Body of pancreas (tissue), 4 donors: ENCODE measurements at regions not wholly inside any gene's neighbourhood (a gene's known extent, or its start where the extent isn't known, plus 50 kb on each side); places are given as distances from the start of the nearest gene placed in this dataset.

Experiments used
- POLR2A ChIP-seq, 3 donors: fragments of 450-650 bp; IDR thresholded peaks; one replicate each; pipeline ENCODE4 v1.6.1; 2016; ENCODE audit warnings: antibody characterized with exemption in 3 of 3, mild to moderate bottlenecking in 2 of 3
- TF ChIP-seq, protein P1 (sequence below), 7 experiments: fragments of 450-650 bp in 4 of 7; fragments of 200-600 bp in 3 of 7; sonication (generic) in 3 of 7; IDR thresholded peaks; one replicate each; pipeline ENCODE4 v1.5.1; 2016 to 2019; ENCODE audit warnings: antibody characterized with exemption in 7 of 7

DNA sequence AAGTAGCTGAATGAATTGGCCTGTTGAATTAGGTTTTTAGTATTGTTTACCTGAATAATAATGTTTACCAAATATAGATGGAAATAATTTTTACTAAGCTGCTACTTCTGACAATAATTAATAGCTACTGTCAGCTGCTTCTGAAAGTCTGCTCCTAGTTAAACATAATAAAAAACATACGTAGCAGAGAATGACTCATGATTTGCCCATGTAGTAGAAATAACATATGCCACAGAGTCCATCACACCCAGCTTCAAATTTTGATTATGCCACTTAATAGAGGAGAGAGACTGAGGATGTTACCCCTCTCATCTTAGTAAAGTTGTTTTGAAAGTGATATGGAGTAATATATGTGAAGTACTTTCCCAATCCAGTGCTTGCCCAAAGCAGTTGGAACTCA is 57.6 kb upstream of the MDFIC start:
- TF ChIP-seq, protein P1, sequence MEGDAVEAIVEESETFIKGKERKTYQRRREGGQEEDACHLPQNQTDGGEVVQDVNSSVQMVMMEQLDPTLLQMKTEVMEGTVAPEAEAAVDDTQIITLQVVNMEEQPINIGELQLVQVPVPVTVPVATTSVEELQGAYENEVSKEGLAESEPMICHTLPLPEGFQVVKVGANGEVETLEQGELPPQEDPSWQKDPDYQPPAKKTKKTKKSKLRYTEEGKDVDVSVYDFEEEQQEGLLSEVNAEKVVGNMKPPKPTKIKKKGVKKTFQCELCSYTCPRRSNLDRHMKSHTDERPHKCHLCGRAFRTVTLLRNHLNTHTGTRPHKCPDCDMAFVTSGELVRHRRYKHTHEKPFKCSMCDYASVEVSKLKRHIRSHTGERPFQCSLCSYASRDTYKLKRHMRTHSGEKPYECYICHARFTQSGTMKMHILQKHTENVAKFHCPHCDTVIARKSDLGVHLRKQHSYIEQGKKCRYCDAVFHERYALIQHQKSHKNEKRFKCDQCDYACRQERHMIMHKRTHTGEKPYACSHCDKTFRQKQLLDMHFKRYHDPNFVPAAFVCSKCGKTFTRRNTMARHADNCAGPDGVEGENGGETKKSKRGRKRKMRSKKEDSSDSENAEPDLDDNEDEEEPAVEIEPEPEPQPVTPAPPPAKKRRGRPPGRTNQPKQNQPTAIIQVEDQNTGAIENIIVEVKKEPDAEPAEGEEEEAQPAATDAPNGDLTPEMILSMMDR (IDR thresholded peaks at IDR 0.05): no peak
- TF ChIP-seq POLR2A (IDR thresholded peaks at IDR 0.05): no peak
